SK-N-SH treated with all-trans-retinoic acid at 6 μM for 48 hours (cell line): ENCODE measurements at regions not wholly inside any gene's neighbourhood (a gene's known extent, or its start where the extent isn't known, plus 50 kb on each side); places are given as distances from the start of the nearest gene placed in this dataset.

Experiments used
- ATAC-seq: fragments of 200-7000 bp; cut with Tn5 transposase; 3 replicates; pipeline ENCODE4 v1.9.1; 2020; ENCODE audit warnings: mild to moderate bottlenecking, moderate library complexity
- ARNTL ChIP-seq: fragments of 450-650 bp; formaldehyde crosslinking; IDR thresholded peaks from 2 replicates; pipeline ENCODE4 v1.5.0; 2020; ENCODE audit warnings: low read depth, mild to moderate bottlenecking, moderate library complexity, borderline replicate concordance
- BACH2 ChIP-seq: fragments of 250-450 bp; sonication (Bioruptor Pico); IDR thresholded peaks from 2 replicates; pipeline ENCODE4 v1.9.0; 2021; ENCODE audit warnings: mild to moderate bottlenecking, borderline replicate concordance
- CSDC2 ChIP-seq: fragments of 250-450 bp; sonication (Bioruptor Pico); IDR thresholded peaks from 2 replicates; pipeline ENCODE4 v1.5.0; 2020; ENCODE audit warnings: mild to moderate bottlenecking, moderate library complexity
- CSRNP3 ChIP-seq: fragments of 250-450 bp; sonication (Bioruptor Pico); IDR thresholded peaks from 2 replicates; pipeline ENCODE4 v1.5.1; 2021; ENCODE audit warnings: mild to moderate bottlenecking, moderate library complexity
- ESRRG ChIP-seq: fragments of 250-450 bp; sonication (Bioruptor Pico); IDR thresholded peaks from 2 replicates; pipeline ENCODE4 v1.6.1; 2021; ENCODE audit warnings: mild to moderate bottlenecking
- GLIS3 ChIP-seq: fragments of 250-450 bp; sonication (Bioruptor Pico); IDR thresholded peaks from 2 replicates; pipeline ENCODE4 v1.5.0; 2020; ENCODE audit warnings: mild to moderate bottlenecking, moderate library complexity
- ISL1 ChIP-seq: fragments of 250-450 bp; sonication (Bioruptor Pico); IDR thresholded peaks from 2 replicates; pipeline ENCODE4 v2.1.2; 2022; ENCODE audit warnings: mild to moderate bottlenecking, moderate library complexity
- OSR1 ChIP-seq: fragments of 250-450 bp; sonication (Bioruptor Pico); IDR thresholded peaks from 2 replicates; pipeline ENCODE4 v1.8.0; 2022; ENCODE audit warnings: moderate library complexity, mild to moderate bottlenecking, inconsistent platforms
- PATZ1 ChIP-seq: fragments of 250-450 bp; sonication (Bioruptor Pico); IDR thresholded peaks from 2 replicates; pipeline ENCODE4 v1.8.0; 2020; ENCODE audit warnings: mild to moderate bottlenecking, moderate library complexity, borderline replicate concordance
- POU6F1 ChIP-seq: fragments of 250-450 bp; sonication (Bioruptor Pico); IDR thresholded peaks from 2 replicates; pipeline ENCODE4 v1.8.0; 2021; ENCODE audit warnings: low read depth, mild to moderate bottlenecking, moderate library complexity, borderline replicate concordance
- PPARA ChIP-seq: fragments of 250-450 bp; sonication (Bioruptor Pico); IDR thresholded peaks from 2 replicates; pipeline ENCODE4 v1.5.0; 2020; ENCODE audit warnings: mild to moderate bottlenecking, borderline replicate concordance
- RARB ChIP-seq: fragments of 250-450 bp; sonication (Bioruptor Pico); IDR thresholded peaks from 2 replicates; pipeline ENCODE4 v1.8.0; 2021; ENCODE audit warnings: mild to moderate bottlenecking, moderate library complexity
- SNAI2 ChIP-seq: fragments of 250-450 bp; sonication (Bioruptor Pico); IDR thresholded peaks from 2 replicates; pipeline ENCODE4 v1.5.0; 2020; ENCODE audit warnings: mild to moderate bottlenecking, moderate library complexity
- TCF4 ChIP-seq: fragments of 250-450 bp; sonication (Bioruptor Pico); IDR thresholded peaks from 2 replicates; pipeline ENCODE4 v1.8.0; 2021; ENCODE audit warnings: mild to moderate bottlenecking, moderate library complexity, borderline replicate concordance
- TOX ChIP-seq: fragments of 250-450 bp; sonication (Bioruptor Pico); IDR thresholded peaks from 2 replicates; pipeline ENCODE4 v1.8.0; 2021; ENCODE audit warnings: mild to moderate bottlenecking, moderate library complexity, borderline replicate concordance
- TSHZ2 ChIP-seq: fragments of 250-450 bp; sonication (Bioruptor Pico); IDR thresholded peaks from 2 replicates; pipeline ENCODE4 v1.5.0; 2020; ENCODE audit warnings: mild to moderate bottlenecking, moderate library complexity
- ZC3H10 ChIP-seq: fragments of 250-450 bp; sonication (Bioruptor Pico); IDR thresholded peaks from 2 replicates; pipeline ENCODE4 v1.5.1; 2021; ENCODE audit warnings: mild to moderate bottlenecking, moderate library complexity
- ZFP30 ChIP-seq: fragments of 450-650 bp; formaldehyde crosslinking; IDR thresholded peaks from 2 replicates; pipeline ENCODE4 v1.5.0; 2022; ENCODE audit warnings: mild to moderate bottlenecking, moderate library complexity
- ZNF565 ChIP-seq: fragments of 450-650 bp; formaldehyde crosslinking; conservative IDR thresholded peaks from 2 replicates; pipeline ENCODE4 v1.5.0; 2020; ENCODE audit warnings: low read depth, mild to moderate bottlenecking, moderate library complexity
- ZNF70 ChIP-seq: fragments of 450-650 bp; formaldehyde crosslinking; IDR thresholded peaks from 2 replicates; pipeline ENCODE4 v1.5.0; 2020; ENCODE audit warnings: mild to moderate bottlenecking, moderate library complexity
- ZNF8 ChIP-seq: fragments of 450-650 bp; formaldehyde crosslinking; IDR thresholded peaks from 2 replicates; pipeline ENCODE4 v1.5.0; 2020; ENCODE audit warnings: mild to moderate bottlenecking, moderate library complexity

GRCh38 chr3:66692042-66692765 lies 191.4 kb upstream of the LRIG1 start (continued):
- TF ChIP-seq POU6F1 (CRISPR knock-in tag) (no peak), PPARA (no peak)

GRCh38 chr3:66692766-66693150 lies 191.9 kb upstream of the LRIG1 start:
- TF ChIP-seq ESRRG (CRISPR knock-in tag) (no peak), TCF4 (CRISPR knock-in tag) (no peak), CSDC2 (CRISPR knock-in tag) (no peak)
- no peak for ATAC-seq

GRCh38 chr3:66693461-66694031 lies 192.7 kb upstream of the LRIG1 start:
- TF ChIP-seq ARNTL (CRISPR knock-in tag): no peak
- no peak for TF ChIP-seq GLIS3 (CRISPR knock-in tag)
- TF ChIP-seq POU6F1 (CRISPR knock-in tag): no peak
- TF ChIP-seq PATZ1 (CRISPR knock-in tag): no peak
- no peak for TF ChIP-seq ISL1 (CRISPR knock-in tag)
- no peak for TF ChIP-seq ZNF8
- TF ChIP-seq BACH2 (CRISPR knock-in tag): no peak
- TF ChIP-seq RARB (CRISPR knock-in tag): no peak
- no peak for TF ChIP-seq SNAI2 (CRISPR knock-in tag)
- no peak for TF ChIP-seq TSHZ2 (CRISPR knock-in tag)
- TF ChIP-seq CSRNP3: no peak
- no peak for TF ChIP-seq ZNF70 (CRISPR knock-in tag)
- TF ChIP-seq ZFP30 (CRISPR knock-in tag): no peak
- no peak for TF ChIP-seq ZNF565 (CRISPR knock-in tag)
- no peak for TF ChIP-seq ZC3H10 (CRISPR knock-in tag)
- TF ChIP-seq OSR1 (CRISPR knock-in tag): no peak
- no peak for TF ChIP-seq TCF4 (CRISPR knock-in tag)
- no peak for TF ChIP-seq TOX (CRISPR knock-in tag)
- no peak for ATAC-seq
